ENCODE measurements at regions not wholly inside any gene's neighbourhood (a gene's known extent, or its start where the extent isn't known, plus 50 kb on each side); places are given as distances from the start of the nearest gene placed in this dataset.

- TF ChIP-seq CTCF (IDR thresholded peaks at IDR 0.05; ENCODE audit: extremely low read depth in 1 of 2, insufficient read depth in 1 of 2, low read depth in 1 of 2, low read length in 2 of 2) = no peak
- TF ChIP-seq POLR2A (IDR thresholded peaks at IDR 0.05; ENCODE audit: low read depth, low read length) = no peak
- TF ChIP-seq JUN (IDR thresholded peaks at IDR 0.05; ENCODE audit: borderline replicate concordance, insufficient read depth, insufficient read length, low read depth) = no peak
- no peak for TF ChIP-seq POLR2AphosphoS5 (IDR thresholded peaks at IDR 0.05; ENCODE audit: insufficient read depth, low read depth, low read length)
- no peak for TF ChIP-seq MAX (IDR thresholded peaks at IDR 0.05; ENCODE audit: insufficient read depth, insufficient read length)
- TF ChIP-seq MYC (IDR thresholded peaks at IDR 0.05; ENCODE audit: low read depth, low read length) = no peak
- no peak for TF ChIP-seq GATA2 (IDR thresholded peaks at IDR 0.05; ENCODE audit: insufficient read depth, insufficient read length, low read depth, low read length)
- TF ChIP-seq EZH2 (IDR thresholded peaks at IDR 0.05; ENCODE audit: borderline replicate concordance, low read depth, low read length, severe bottlenecking) = no peak
Observed at GRCh38 chr10:131621784-131622624, 278.8 kb upstream of the PPP2R2D start.
